HL-60/S4 treated with retinoic acid at 250 ng/mL for 4 days and 3 days (cell line): ENCODE measurements at regions not wholly inside any gene's neighbourhood (a gene's known extent, or its start where the extent isn't known, plus 50 kb on each side); places are given as distances from the start of the nearest gene placed in this dataset.
"Not testable (repeated sequence)": the region's sequence is repeated elsewhere in the genome, so short reads cannot be mapped to it uniquely, and the experiment has no call there.

Experiments
- in situ Hi-C: fragments of 300-500 bp; cut with MboI; formaldehyde crosslinking; loops from 2 replicates; pipeline ENCODE4 v1.7.0; 2022; ENCODE audit warnings: low sequenced_read_pairs

GRCh38 chr1:38758820-38759219 is 100.8 kb downstream of the RRAGC start:
- in situ Hi-C loops, result no loop called here

- in situ Hi-C loops, result no loop called here
Observed at GRCh38 chr1:38746941-38747600, 112.5 kb downstream of the RRAGC start.

DNA sequence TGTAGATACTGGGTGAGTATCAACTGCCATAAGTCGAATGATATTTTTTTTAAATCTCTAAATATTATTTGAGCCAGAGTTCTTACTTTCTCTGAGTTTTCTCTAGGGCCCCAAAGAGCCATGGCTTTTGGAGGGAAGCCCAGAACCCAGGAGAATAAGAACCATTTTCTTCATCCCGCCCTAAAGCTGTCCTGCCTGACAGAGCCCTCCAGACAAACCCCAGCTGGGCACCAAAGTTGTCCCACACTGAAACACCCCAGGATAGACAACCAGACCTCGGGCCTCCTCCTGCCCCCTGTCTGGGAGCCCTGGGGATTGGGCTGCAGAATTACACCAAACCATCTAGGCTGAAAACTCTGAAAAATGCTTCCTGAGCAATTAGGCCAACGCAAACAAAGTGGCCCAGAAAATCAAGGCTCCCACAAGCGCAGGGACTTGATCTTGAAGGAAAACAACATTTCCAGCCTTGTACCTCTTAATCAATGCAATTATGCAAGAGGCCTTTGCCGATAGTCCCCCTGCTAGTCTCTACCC is 113.1 kb downstream of the RRAGC start:
- in situ Hi-C loops, result no loop called here

DNA sequence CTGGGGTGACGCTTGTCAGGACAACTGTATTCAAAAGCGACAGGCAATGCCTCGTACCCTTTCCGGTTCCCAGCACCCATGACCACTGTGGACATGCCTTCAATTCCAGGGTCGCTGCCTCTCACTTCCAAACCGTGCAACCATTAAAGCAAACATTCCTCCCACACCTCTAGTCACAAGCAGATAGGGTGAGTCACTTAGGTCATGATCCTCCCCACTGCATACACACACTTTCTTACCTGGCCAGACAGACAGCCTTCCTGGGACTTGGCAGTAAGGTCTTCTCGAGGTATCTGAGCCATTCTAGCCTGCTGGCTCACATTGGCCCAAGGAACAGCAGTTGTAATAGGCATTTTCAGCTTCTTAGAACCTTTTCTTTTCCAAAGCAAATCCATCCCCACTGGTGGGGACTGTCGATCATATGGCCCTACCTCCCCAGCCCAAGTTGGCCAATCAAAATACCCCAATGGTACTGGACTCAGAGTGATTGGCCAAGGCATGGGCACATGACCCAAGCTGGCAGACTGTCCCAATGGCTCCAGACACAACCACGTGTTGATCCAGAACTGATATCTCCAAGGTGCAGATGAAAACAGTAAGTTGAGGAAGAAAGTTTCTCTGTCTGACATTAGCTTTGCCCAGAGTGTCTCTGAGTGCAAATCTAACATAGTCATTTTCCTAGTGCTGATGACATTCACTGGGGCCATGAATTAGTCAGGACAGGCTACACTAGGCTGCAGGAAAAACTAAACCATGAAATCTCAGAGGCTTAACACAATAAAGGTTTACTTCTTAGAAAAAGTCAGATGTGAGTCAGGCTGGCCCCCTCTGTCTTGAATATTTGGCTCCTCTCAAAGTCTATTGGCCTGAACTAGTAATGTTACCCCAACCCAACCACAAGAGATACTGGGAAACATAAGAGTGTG is 113.8 kb downstream of the RRAGC start:
- in situ Hi-C loops, result no loop called here

DNA sequence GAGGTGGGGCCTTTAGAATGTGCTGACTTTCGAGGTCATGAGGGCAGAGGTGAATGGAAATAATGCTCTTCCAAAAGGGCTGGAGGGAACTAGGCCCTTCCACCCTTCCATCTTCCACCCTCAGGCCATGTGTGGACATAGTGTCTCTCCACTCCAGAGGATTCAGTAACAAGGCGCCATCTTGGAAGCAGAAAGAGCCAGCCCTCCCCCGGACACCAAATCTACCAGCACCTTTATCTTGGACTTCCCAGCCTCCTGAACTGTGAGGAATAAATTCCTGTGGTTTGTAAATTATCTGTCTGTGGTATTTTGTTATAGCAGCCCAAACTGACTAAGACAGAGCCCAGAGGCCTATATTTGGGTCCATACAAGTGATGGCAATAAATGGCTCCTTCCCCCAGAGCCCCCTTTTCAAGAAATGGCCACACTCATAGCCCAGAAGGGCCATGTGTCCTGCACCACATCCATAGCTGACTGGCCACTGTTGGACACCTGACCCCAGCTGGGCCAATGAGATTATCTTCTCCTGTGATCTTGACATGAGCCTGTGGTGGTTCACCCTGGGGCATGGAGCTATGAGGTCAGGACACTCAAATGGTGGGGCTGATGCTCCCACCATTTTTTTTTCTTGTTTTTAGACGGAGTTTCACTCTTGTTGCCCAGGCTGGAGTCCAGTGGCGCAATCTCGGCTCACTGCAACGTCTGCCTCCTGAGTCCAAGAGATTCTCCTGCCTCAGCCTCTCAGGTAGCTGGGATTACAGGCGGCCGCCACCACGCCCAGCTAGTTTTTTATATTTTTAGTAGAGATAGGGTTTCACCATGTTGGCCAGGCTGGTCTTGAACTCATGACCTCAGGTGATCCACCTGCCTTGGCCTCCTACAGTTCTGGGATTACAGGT is 114.9 kb downstream of the RRAGC start:
- in situ Hi-C loops, result no loop called here

- in situ Hi-C loops, result no loop called here
Observed at GRCh38 chr1:38743184-38743583, 116.4 kb downstream of the RRAGC start.

DNA sequence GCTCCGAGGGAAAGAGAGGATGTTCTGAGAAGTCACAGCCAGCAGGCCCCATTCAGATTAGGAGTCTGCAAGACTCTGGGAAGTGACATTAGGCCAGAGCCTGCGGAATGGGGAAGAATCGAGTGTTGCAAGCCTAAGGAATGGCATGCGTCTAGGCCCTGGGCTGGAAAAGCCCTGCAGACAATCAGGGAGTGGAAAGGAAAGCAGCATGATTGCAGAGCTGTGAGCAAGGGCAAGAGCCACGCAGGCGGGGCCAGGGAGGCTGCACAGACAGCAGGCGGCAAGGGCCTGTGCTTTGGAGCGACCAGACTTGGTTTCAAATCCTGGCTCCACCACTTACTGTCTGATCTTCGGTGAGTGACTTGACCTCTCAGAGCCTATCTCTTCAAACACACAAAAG is 118.2 kb downstream of the RRAGC start:
- in situ Hi-C loops, result no loop called here

DNA sequence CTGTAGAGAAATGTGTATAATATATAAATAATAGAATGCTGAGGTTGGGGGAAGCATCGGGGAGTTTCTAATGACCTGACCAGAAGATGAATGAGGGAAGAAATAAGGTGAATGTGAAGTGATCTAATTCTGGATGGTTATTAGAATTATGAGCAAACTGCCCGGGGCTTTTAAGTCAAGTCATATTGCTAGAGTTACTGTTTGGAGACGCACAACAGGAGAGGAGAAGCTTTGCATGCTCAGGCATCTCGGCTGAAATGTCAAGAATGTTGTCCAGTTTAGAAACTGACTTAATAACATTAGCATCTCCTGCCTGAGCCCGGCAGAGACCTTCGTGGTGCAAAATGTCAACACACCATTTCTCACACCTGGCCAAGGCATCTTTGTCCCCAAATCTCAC is 119.1 kb downstream of the RRAGC start:
- in situ Hi-C loops, result no loop called here

GRCh38 chr1:38738207-38738606 is 121.4 kb downstream of the RRAGC start:
- in situ Hi-C loops, result no loop called here

DNA sequence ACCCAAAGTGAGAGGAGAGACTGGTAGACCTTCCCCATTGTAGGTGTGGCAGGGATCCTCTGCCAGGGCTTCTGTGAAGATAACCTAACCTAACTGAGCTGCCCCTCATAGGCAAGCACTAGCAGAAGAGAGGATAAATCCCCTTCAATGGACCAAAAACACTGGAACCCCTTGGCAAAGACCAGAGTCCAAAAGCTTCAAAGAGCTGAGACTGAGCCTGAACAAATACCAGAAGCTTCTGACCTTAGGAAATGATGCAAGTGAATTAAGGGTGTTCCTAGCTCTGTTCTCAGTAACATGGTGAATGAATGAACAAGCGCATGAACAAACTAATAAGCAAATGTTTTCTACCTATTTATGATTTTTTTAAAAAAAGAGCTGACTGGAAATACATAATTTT is 123.2 kb downstream of the RRAGC start:
- in situ Hi-C loops, result no loop called here

DNA sequence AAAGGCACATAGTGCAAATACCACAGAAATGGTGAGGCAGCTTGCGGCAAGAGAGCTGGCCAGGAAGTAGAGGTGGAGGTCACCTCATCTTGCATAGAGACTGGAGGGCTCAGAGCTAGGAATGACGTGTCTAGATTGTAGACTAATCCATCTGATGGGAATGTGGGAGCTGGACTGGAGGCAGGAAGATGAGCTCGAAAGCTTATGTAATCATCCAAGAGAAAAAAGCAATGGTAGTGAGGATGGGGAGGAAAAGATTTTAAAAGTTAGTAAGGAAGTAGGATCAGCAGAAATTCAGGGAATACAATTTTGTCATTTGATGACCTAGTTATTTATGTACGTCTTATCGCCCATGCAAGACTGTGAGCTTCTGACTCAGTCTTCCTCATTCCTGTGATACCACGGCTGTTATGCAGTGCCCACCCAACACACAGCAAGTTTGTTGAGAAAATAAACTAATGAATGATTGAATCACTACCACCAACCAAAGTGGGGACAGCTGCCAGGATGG is 123.9 kb downstream of the RRAGC start:
- in situ Hi-C loops, result no loop called here

DNA sequence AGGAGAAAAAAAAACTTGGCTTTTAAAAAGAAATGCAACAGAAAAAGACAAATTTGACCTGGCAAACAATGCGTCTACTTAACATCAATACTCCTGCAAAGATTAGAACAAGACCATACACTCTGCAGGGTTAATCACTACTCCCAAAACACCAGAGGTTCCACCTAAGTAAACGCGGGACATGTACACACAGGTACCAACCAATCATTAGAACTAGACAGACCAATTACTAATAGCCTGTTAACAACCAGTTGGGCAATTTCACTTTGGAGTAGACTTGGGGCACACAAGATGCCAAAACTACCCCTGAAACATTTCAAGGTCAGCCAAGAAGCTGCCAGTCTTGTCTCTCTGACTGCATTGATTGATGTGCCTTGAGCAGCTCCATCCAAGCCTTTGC is 125.8 kb downstream of the RRAGC start:
- in situ Hi-C loops, result no loop called here

DNA sequence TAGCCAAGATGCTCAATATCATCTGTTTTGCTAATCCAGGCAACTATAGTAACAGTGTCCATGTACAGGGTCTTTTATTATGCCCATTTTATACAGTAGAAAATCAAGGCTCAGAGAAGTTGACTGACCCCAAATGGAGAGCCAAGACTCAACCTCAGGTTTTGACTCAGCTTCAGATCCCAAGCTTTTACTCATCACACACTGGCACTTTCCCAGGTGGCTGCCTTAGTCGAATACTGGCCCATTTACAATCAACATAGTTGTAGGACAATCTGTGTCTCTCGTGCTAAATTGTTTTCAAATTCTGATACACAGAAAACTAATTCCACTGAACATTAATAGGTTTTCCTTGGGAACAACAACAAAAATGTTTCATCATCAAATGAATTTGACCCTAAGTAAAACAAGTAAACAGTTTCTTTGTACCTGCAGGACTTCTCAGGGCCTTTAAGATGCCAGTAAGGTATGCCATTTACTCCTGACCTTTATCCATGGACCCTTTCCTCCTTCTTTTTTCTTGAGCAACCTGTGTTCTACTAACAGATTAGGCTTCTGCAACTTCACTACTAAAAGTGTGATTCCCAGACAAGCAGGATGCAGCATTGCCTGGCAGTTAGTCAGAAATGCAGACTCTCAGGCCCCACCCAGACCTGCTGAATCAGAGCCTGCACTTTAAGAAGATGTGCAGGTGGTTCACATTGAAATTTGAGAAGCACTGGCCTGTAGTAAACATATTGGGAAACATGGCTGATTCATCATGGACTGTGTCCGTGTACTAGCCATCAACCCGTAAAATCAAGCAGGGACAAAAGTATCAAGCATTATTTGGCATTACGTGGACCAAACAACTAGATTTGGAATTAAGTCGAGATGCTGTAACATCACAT is 128.8 kb downstream of the RRAGC start:
- in situ Hi-C loops, result no loop called here

DNA sequence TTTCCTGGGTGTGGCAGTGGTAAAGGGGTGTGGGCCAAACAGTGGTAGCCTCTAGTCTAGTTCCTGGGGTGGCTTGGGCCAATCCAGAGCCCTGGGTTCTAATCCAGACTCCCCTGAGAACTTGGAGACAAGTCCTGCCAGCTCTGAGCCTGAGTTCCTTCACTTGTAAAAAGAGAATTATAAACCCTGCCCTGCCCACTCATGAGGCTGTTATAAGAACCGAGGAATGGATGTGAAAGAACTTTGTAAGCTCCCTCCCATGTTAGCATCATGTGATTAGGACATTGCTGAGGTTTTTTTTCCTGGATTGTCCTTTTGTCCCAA is 131.0 kb downstream of the RRAGC start:
- in situ Hi-C loops, result no loop called here

DNA sequence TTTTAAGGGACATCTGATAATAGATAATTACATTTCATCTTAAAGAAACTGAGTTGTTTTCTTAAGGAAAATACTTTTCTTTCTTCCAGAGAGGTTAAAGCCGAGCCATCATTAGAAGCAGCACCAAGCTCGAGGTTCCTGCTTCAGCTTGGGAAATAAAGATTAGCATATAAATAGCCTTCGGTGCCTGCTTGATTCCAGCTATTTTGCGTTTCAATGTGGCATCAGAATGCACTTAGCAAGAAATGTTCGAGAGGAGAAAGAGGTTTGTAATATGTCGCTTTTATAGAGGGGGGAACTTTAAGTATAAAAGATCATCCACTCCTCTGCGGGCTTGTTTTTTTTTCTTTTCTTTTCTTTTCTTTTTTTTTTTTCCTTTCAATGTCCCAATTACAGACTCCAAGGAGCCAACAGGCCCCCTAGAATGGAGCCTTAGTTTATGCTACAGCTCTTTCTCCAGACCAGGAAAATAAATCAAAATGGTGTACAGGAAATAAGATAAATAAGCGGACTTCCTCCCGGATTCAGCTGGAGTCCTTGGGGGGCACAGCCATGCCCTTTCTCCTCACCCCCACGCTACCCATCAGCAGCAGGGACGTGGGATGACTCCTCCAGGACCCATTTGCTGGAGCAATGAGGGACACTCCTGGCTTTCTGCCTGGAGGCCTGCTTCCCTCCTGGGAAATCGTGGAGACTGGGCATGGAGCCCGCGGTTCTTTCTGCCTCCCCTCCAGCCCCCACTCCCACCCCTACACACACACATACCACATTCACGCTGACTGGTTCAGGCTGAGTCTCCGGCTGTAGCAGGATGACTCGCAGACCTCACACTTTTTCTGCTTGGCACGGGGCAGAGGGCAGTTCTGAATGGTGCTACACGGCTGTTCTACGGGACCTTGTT is 131.6 kb downstream of the RRAGC start:
- in situ Hi-C loops, result no loop called here

- in situ Hi-C loops, result not testable (repeated sequence)
Observed at GRCh38 chr1:38725321-38725961, 134.1 kb downstream of the RRAGC start.

DNA sequence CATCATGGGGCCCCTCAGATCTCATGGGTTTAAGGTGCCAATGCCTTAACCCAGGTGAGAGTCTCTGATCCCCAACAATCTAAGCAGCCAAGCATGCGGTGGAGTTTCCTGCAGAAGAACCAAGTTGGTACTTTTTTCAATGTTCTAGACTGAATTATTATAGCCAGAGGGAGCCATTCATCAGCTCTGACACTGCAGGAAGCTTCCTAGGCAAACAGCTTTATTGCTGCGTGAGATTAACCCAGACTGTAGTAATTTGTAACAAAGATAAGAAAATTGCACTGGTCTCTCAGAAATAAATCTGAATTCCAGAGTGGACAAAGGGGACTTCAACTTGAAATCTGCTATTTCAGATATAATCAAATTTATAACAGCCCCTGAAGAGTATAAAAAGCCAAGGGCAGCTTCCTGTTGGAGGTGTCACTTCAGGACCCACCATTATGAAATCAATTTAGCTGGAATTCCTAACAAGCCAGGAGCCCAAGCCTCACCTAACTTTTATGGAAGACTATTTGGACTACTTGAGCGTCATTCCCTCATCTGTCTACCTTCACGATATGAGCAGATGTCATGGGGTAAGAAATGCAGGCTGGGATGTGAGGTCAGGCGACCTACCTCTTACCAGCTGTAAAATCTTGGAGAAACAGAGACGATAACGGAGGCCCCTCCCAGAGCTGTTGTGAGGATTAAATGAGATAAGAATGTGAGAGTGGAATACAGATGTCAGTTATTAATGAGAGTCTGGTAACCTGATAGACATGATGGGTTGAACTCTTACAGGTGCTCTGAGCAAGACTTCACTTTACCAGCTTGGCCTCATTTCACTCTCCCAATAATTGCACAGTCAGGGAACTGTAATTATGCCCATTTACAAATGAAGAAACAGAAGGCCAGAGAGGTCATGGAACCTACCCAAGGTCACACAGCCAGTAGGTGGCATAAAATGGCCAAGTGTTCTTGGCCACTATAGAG is 135.1 kb downstream of the RRAGC start:
- in situ Hi-C loops, result no loop called here
